HepG2 (cell line): ENCODE measurements at regions not wholly inside any gene's neighbourhood (a gene's known extent, or its start where the extent isn't known, plus 50 kb on each side); places are given as distances from the start of the nearest gene placed in this dataset.

Experiments used
- ATAC-seq: fragments of 200-7000 bp; cut with Tn5 transposase; 3 replicates; pipeline ENCODE4 v1.9.1; 2020; ENCODE audit warnings: mild to moderate bottlenecking, moderate library complexity
- BruUV-seq: library from RNA; stranded (reverse); fragments of 400-500 nt; replicated peaks from 2 replicates; lab custom pipeline; 2021; lab: Mats Ljungman, UMichigan
- CTCF ChIA-PET: fragments of 300-600 bp; formaldehyde crosslinking; extraction: SDS; loops from one replicate; lab custom pipeline; 2021; ENCODE audit warnings: low total read pairs, inconsistent platforms, low intra/inter-chr PET ratio; lab: Yijun Ruan, JAX
- POLR2A ChIA-PET: fragments of 350-600 bp; sonication (Branson Sonifier 250); formaldehyde crosslinking; loops from one replicate; lab custom pipeline; 2020; ENCODE audit warnings: antibody characterized with exemption, inconsistent platforms; lab: Yijun Ruan, JAX
- DNase-seq: peaks from one replicate; pipeline ENCODE4 v3.0.0-alpha.2; 2015; ENCODE audit warnings: low spot score
- FAIRE-seq: peaks from 3 replicates; lab custom pipeline; 2011; peaks lifted over from hg19 to GRCh38; lab: Jason Lieb, UNC
- H2AFZ ChIP-seq: one replicate; pipeline ENCODE4 v1.6.1; 2011; ENCODE audit warnings: low read length, inconsistent platforms
- H3K27ac ChIP-seq: fragments of 300-600 bp; 3 replicates; pipeline ENCODE4 v1.8.0; 2011; ENCODE audit warnings: mixed run types, mild to moderate bottlenecking, mixed read lengths, low read length, inconsistent platforms; ENCODE audit not compliant: insufficient read depth; ENCODE audit errors: extremely low read length
- H3K27me3 ChIP-seq, 2 experiments: fragments of 200-600 bp in 1 of 2; 2 replicates in 1 of 2; 3 replicates in 1 of 2; pipeline versions ENCODE4 v1.6.0 to v1.8.0; 2011; ENCODE audit warnings: low read length in 2 of 2, mild to moderate bottlenecking in 2 of 2, moderate library complexity in 2 of 2, inconsistent platforms in 1 of 2; ENCODE audit not compliant: insufficient read depth in 2 of 2, control insufficient read depth in 1 of 2
- H3K36me3 ChIP-seq, 2 experiments: fragments of 200-600 bp in 1 of 2; replicated peaks in 1 of 2; 2 replicates in 1 of 2; 3 replicates in 1 of 2; pipeline versions ENCODE4 v1.5.1 to v1.8.0; 2011; ENCODE audit warnings: low read length in 2 of 2, inconsistent platforms in 1 of 2; ENCODE audit not compliant: insufficient read depth in 2 of 2, control insufficient read depth in 1 of 2
- H3K4me1 ChIP-seq: 2 replicates; pipeline ENCODE4 v1.5.1; 2012; ENCODE audit warnings: low read length, inconsistent platforms; ENCODE audit not compliant: insufficient read depth
- H3K4me2 ChIP-seq: 2 replicates; pipeline ENCODE4 v1.6.0; 2011; ENCODE audit warnings: low read depth, low read length, inconsistent platforms
- H3K4me3 ChIP-seq, 3 experiments: fragments of 200-600 bp in 1 of 3; sonication (generic), shearing (Covaris generic) in 1 of 3; replicated peaks in 1 of 3; 2 replicates each; pipeline ENCODE4 v1.5.1; 2011 to 2016; ENCODE audit warnings: low read length in 3 of 3, inconsistent platforms in 2 of 3, low read depth in 2 of 3, mild to moderate bottlenecking in 2 of 3, control low read depth in 1 of 3, mixed read lengths in 1 of 3; ENCODE audit not compliant: insufficient read depth in 1 of 3
- H3K79me2 ChIP-seq: one replicate; pipeline ENCODE4 v1.6.1; 2011; ENCODE audit warnings: low read length, inconsistent platforms; ENCODE audit not compliant: insufficient read depth
- H3K9ac ChIP-seq: 2 replicates; pipeline ENCODE4 v1.6.0; 2011; ENCODE audit warnings: mild to moderate bottlenecking, low read depth, low read length, inconsistent platforms; ENCODE audit not compliant: insufficient read depth
- H3K9me3 ChIP-seq: 2 replicates; pipeline ENCODE4 v1.5.1; 2012; ENCODE audit warnings: mild to moderate bottlenecking, low read length
- H4K20me1 ChIP-seq: 2 replicates; pipeline ENCODE4 v1.6.0; 2011; ENCODE audit warnings: inconsistent platforms, mild to moderate bottlenecking, low read length, moderate library complexity; ENCODE audit not compliant: insufficient read depth
- DRAP1 ChIP-seq: IDR thresholded peaks from 2 replicates; pipeline ENCODE4 v1.6.1; 2016; ENCODE audit warnings: missing genetic modification reagents, missing compliant biosample characterization
- FOSL1 ChIP-seq: sonication (generic); formaldehyde crosslinking; IDR thresholded peaks from 2 replicates; pipeline ENCODE4 v1.9.0; 2021; ENCODE audit warnings: missing genetic modification reagents, borderline replicate concordance
- FOXO4 ChIP-seq: sonication (generic); formaldehyde crosslinking; conservative IDR thresholded peaks from 2 replicates; pipeline ENCODE4 v1.8.1; 2023; ENCODE audit warnings: missing genetic modification reagents
- FOXP1 ChIP-seq, 2 experiments: fragments of 450-650 bp in 1 of 2; IDR thresholded peaks; 2 replicates each; pipeline ENCODE4 v1.6.1; 2017 to 2018; ENCODE audit warnings: antibody characterized with exemption in 1 of 2
- NRL ChIP-seq: sonication (generic); formaldehyde crosslinking; IDR thresholded peaks from 2 replicates; pipeline ENCODE4 v1.5.0; 2020; ENCODE audit warnings: missing genetic modification reagents, mild to moderate bottlenecking, moderate library complexity, borderline replicate concordance
- SAFB2 ChIP-seq: sonication (generic); formaldehyde crosslinking; IDR thresholded peaks from 2 replicates; pipeline ENCODE4 v1.5.1; 2020; ENCODE audit warnings: missing genetic modification reagents, low read depth, mild to moderate bottlenecking, borderline replicate concordance
- SALL1 ChIP-seq: sonication (generic); formaldehyde crosslinking; IDR thresholded peaks from 2 replicates; pipeline ENCODE4 v1.8.0; 2022; ENCODE audit warnings: mild to moderate bottlenecking, missing genetic modification reagents
- SOX13 ChIP-seq, 3 experiments: fragments of 450-650 bp in 1 of 3; sonication (generic) in 1 of 3; formaldehyde crosslinking in 1 of 3; IDR thresholded peaks in 2 of 3; conservative IDR thresholded peaks in 1 of 3; 2 replicates each; pipeline versions ENCODE4 v1.5.0 to v1.6.1; 2016 to 2020; ENCODE audit warnings: antibody characterized with exemption in 1 of 3, mild to moderate bottlenecking in 1 of 3, missing compliant biosample characterization in 1 of 3, missing genetic modification reagents in 1 of 3, moderate library complexity in 1 of 3
- SP140L ChIP-seq: sonication (generic); formaldehyde crosslinking; IDR thresholded peaks from 2 replicates; pipeline ENCODE4 v1.4.0; 2020; ENCODE audit warnings: missing genetic modification reagents, borderline replicate concordance
- TCF7L2 ChIP-seq: IDR thresholded peaks from 2 replicates; pipeline ENCODE4 v1.6.1; 2011; ENCODE audit warnings: mild to moderate bottlenecking, low read depth, low read length, moderate library complexity
- ZBTB7A ChIP-seq: sonication (generic); formaldehyde crosslinking; IDR thresholded peaks from 2 replicates; pipeline ENCODE4 v1.8.0; 2022; ENCODE audit warnings: mild to moderate bottlenecking, missing genetic modification reagents
- ZNF124 ChIP-seq: sonication (generic); formaldehyde crosslinking; IDR thresholded peaks from 2 replicates; pipeline ENCODE4 v1.4.0; 2020; ENCODE audit warnings: missing genetic modification reagents
- ZNF224 ChIP-seq: sonication (generic); formaldehyde crosslinking; IDR thresholded peaks from 2 replicates; pipeline ENCODE4 v1.5.0; 2020; ENCODE audit warnings: mild to moderate bottlenecking, missing genetic modification reagents
- ZNF530 ChIP-seq: sonication (generic); formaldehyde crosslinking; IDR thresholded peaks from 2 replicates; pipeline ENCODE4 v1.5.0; 2020; ENCODE audit warnings: low read depth, mild to moderate bottlenecking, missing genetic modification reagents
- WGBS: methylation state at CpG from one replicate; pipeline ENCODE4 v1.1.6; 2017; ENCODE audit warnings: low lambda C conversion rate; 5-methylcytosine and 5-hydroxymethylcytosine counted together
- in situ Hi-C: cut with HindIII; loops from 2 replicates; pipeline ENCODE4 v1.10.0; 2017; ENCODE audit warnings: low pct_unique_long_range_greater_than_20kb; ENCODE audit not compliant: extremely low pct_ligation_motif_present
- intact Hi-C: fragments of 100-400 bp; cut with micrococcal nuclease; formaldehyde crosslinking; loops from one replicate; pipeline ENCODE4 v1.10.0; 2022; ENCODE audit not compliant: unreplicated experiment
- TF ChIP-seq, protein P1 (sequence below): sonication (generic); formaldehyde crosslinking; IDR thresholded peaks from 2 replicates; pipeline ENCODE4 v1.8.0; 2022; ENCODE audit warnings: mild to moderate bottlenecking, missing genetic modification reagents, borderline replicate concordance
- TF ChIP-seq, protein P2 (sequence below): IDR thresholded peaks from 2 replicates; pipeline ENCODE4 v1.6.1; 2012; ENCODE audit warnings: low read length, improper control_type of control experiment

- TF ChIP-seq, protein P1, sequence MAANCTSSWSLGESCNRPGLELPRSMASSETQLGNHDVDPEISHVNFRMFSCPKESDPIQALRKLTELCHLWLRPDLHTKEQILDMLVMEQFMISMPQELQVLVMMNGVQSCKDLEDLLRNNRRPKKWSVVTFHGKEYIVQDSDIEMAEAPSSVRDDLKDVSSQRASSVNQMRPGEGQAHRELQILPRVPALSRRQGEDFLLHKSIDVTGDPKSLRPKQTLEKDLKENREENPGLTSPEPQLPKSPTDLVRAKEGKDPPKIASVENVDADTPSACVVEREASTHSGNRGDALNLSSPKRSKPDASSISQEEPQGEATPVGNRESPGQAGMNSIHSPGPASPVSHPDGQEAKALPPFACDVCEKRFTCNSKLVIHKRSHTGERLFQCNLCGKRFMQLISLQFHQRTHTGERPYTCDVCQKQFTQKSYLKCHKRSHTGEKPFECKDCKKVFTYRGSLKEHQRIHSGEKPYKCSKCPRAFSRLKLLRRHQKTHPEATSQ (CRISPR knock-in tag): no peak
- TF ChIP-seq FOSL1: no peak
Measured at GRCh38 chr7:86942995-86943394, 116.5 kb downstream of the ELAPOR2 start (continued).

- in situ Hi-C loops: loop anchor here (5.0 to 25.0 kb wide), 2 partner anchors 210 to 470 kb away; partner anchors contain the start of gene DMTF1
- Histone ChIP-seq H3K4me3 (no peak overlapping the region), H3K4me1 (no peaks in the 10 kb centered on the region), H3K79me2 (no peaks in the 10 kb centered on the region), H3K9me3 (no peaks in the 10 kb centered on the region), H2AFZ (no peak overlapping the region), H3K4me2 (no peak overlapping the region), H3K36me3 (no peaks in the 10 kb centered on the region; a peak in 1 of 5 replicates), H4K20me1 (no peaks in the 10 kb centered on the region; the same call in 1 of the 2 replicates), H3K27me3 (no peaks in the 10 kb centered on the region), H3K9ac (no peak overlapping the region), H3K27ac (no peak overlapping the region)
- intact Hi-C loops: loop anchor here (5.0 kb wide), 3 partner anchors 110 to 295 kb away; partner anchors contain the start of gene DMTF1
- ATAC-seq (no peak; the same call in 2 of the 3 replicates), DNase-seq (peak; percentile 2), FAIRE-seq (no peak)
- no TSS peak for BruUV-seq
- WGBS: 48% methylated on average over 2 of the region's 2 CpGs
- POLR2A ChIA-PET: interaction anchor here (1.1 kb wide), 1 partner anchor 9 kb away, joined by 3 read pairs; no protein-coding TSS in a partner anchor
- CTCF ChIA-PET: interaction anchor here (0.7 kb wide), 1 partner anchor 295 kb away, joined by 3 read pairs; no protein-coding TSS in a partner anchor
- TF ChIP-seq SALL1 (CRISPR knock-in tag): no peak
- no peak for TF ChIP-seq TCF7L2
- no peak for TF ChIP-seq FOXO4 (CRISPR knock-in tag)
- TF ChIP-seq ZNF224 (CRISPR knock-in tag): no peak
- TF ChIP-seq ZNF530 (CRISPR knock-in tag): no peak
- TF ChIP-seq SAFB2 (CRISPR knock-in tag): no peak
- TF ChIP-seq SP140L (CRISPR knock-in tag): no peak
- no peak for TF ChIP-seq ZBTB7A
- TF ChIP-seq NRL: no peak
- no peak for TF ChIP-seq FOXP1 (IDR thresholded peaks at IDR 0.05)
- 0 out of 2 replicates have a peak, but pooled peaks have one; percentile 10 for TF ChIP-seq FOXP1 (CRISPR knock-in tag; IDR thresholded peaks at IDR 0.05)
- TF ChIP-seq DRAP1: no peak
- TF ChIP-seq, protein P2, sequence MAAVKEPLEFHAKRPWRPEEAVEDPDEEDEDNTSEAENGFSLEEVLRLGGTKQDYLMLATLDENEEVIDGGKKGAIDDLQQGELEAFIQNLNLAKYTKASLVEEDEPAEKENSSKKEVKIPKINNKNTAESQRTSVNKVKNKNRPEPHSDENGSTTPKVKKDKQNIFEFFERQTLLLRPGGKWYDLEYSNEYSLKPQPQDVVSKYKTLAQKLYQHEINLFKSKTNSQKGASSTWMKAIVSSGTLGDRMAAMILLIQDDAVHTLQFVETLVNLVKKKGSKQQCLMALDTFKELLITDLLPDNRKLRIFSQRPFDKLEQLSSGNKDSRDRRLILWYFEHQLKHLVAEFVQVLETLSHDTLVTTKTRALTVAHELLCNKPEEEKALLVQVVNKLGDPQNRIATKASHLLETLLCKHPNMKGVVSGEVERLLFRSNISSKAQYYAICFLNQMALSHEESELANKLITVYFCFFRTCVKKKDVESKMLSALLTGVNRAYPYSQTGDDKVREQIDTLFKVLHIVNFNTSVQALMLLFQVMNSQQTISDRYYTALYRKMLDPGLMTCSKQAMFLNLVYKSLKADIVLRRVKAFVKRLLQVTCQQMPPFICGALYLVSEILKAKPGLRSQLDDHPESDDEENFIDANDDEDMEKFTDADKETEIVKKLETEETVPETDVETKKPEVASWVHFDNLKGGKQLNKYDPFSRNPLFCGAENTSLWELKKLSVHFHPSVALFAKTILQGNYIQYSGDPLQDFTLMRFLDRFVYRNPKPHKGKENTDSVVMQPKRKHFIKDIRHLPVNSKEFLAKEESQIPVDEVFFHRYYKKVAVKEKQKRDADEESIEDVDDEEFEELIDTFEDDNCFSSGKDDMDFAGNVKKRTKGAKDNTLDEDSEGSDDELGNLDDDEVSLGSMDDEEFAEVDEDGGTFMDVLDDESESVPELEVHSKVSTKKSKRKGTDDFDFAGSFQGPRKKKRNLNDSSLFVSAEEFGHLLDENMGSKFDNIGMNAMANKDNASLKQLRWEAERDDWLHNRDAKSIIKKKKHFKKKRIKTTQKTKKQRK: no peak
- no peak for TF ChIP-seq SOX13 (IDR thresholded peaks at IDR 0.05)
- TF ChIP-seq SOX13 (CRISPR knock-in tag; conservative IDR thresholded peaks at IDR 0.05 in 1 of 2, IDR thresholded peaks at IDR 0.05 in 1 of 2): peak in 1 of 2 experiments; percentile 56; a peak in 1 of 4 replicates
- TF ChIP-seq ZNF124: no peak
Measured at GRCh38 chr7:86942081-86942480, 117.4 kb downstream of the ELAPOR2 start.
